A673 (cell line): ENCODE measurements at regions not wholly inside any gene's neighbourhood (a gene's known extent, or its start where the extent isn't known, plus 50 kb on each side); places are given as distances from the start of the nearest gene placed in this dataset.

Experiments
- EZH2 ChIP-seq: fragments of 200-600 bp; sonication (generic); IDR thresholded peaks from 2 replicates; pipeline ENCODE4 v1.6.1; 2017; ENCODE audit warnings: borderline replicate concordance, low read depth, mild to moderate bottlenecking, mixed read lengths, antibody characterized with exemption, low read length; ENCODE audit not compliant: poor library complexity, severe bottlenecking
- TF ChIP-seq, protein P1 (sequence below): fragments of 300-800, 200-600 bp; sonication (generic); conservative IDR thresholded peaks from 2 replicates; pipeline ENCODE4 v1.5.1; 2017; ENCODE audit warnings: low read depth, mild to moderate bottlenecking, antibody characterized with exemption, low read length, moderate library complexity, mixed read lengths

DNA sequence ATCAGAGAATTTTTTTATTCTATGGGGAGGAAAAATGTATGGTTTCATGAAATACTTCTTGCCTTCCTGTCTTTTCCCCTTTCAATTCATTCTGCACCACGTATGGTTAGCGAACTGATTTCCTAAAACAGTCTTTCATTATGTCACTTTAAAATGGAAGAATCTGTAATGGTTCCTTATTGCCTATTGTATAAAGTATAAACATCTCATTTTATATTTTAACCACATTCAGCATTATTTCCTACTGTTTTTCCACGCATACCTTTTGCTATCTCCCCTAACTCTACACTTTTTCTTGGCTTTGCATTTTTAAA, 232.3 kb upstream of the B3GALT2 start:
- no peak for TF ChIP-seq EZH2
- TF ChIP-seq, protein P1, sequence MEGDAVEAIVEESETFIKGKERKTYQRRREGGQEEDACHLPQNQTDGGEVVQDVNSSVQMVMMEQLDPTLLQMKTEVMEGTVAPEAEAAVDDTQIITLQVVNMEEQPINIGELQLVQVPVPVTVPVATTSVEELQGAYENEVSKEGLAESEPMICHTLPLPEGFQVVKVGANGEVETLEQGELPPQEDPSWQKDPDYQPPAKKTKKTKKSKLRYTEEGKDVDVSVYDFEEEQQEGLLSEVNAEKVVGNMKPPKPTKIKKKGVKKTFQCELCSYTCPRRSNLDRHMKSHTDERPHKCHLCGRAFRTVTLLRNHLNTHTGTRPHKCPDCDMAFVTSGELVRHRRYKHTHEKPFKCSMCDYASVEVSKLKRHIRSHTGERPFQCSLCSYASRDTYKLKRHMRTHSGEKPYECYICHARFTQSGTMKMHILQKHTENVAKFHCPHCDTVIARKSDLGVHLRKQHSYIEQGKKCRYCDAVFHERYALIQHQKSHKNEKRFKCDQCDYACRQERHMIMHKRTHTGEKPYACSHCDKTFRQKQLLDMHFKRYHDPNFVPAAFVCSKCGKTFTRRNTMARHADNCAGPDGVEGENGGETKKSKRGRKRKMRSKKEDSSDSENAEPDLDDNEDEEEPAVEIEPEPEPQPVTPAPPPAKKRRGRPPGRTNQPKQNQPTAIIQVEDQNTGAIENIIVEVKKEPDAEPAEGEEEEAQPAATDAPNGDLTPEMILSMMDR: no peak
